Fibroblast of the aortic adventitia (primary cell): ENCODE measurements at regions not wholly inside any gene's neighbourhood (a gene's known extent, or its start where the extent isn't known, plus 50 kb on each side); places are given as distances from the start of the nearest gene placed in this dataset.

Experiments
- DNase-seq: peaks from one replicate; pipeline ENCODE4 v3.0.0-alpha.2; 2010; ENCODE audit warnings: low read depth
- H3K4me3 ChIP-seq: 2 replicates; pipeline ENCODE4 v1.5.1; 2011; ENCODE audit warnings: low read depth, mild to moderate bottlenecking, control low read depth, low read length, moderate library complexity
- CTCF ChIP-seq: IDR thresholded peaks from 2 replicates; pipeline ENCODE4 v1.5.1; 2011; ENCODE audit warnings: mild to moderate bottlenecking, low read length, control low read depth, inconsistent platforms; ENCODE audit not compliant: insufficient read depth

GRCh38 chr15:53404930-53405493, 354.5 kb downstream of the WDR72 start:
- no peak for TF ChIP-seq CTCF
- DNase-seq = no peak
- H3K4me3 ChIP-seq = no peak overlapping the region

- DNase-seq = no peak
- no peak overlapping the region for H3K4me3 ChIP-seq
- TF ChIP-seq CTCF = no peak
Measured at GRCh38 chr15:53401503-53401902, 358.0 kb downstream of the WDR72 start.

- no peak for DNase-seq
- no peak for TF ChIP-seq CTCF
- H3K4me3 ChIP-seq = no peak overlapping the region
Measured at GRCh38 chr15:53400986-53401385, 358.5 kb downstream of the WDR72 start.

GRCh38 chr15:53397041-53397616, 362.3 kb downstream of the WDR72 start:
- no peak for DNase-seq
- H3K4me3 ChIP-seq = no peak overlapping the region
- no peak for TF ChIP-seq CTCF

- no peak overlapping the region for H3K4me3 ChIP-seq
- DNase-seq = no peak
- TF ChIP-seq CTCF = no peak
Measured at GRCh38 chr15:53395871-53396270, 363.6 kb downstream of the WDR72 start.

GRCh38 chr15:53390549-53390948, 368.9 kb downstream of the WDR72 start:
- DNase-seq = no peak
- no peak for TF ChIP-seq CTCF
- no peak overlapping the region for H3K4me3 ChIP-seq
